GM12864 (cell line): ENCODE measurements at regions not wholly inside any gene's neighbourhood (a gene's known extent, or its start where the extent isn't known, plus 50 kb on each side); places are given as distances from the start of the nearest gene placed in this dataset.

Experiments
- DNase-seq: peaks from one replicate; pipeline ENCODE4 v3.0.0-alpha.2; 2011; ENCODE audit warnings: low read depth
- H3K4me3 ChIP-seq: 2 replicates; pipeline ENCODE4 v1.5.1; 2011; ENCODE audit warnings: mild to moderate bottlenecking, low read depth, low read length, control low read depth
- CTCF ChIP-seq: IDR thresholded peaks from 2 replicates; pipeline ENCODE4 v1.5.1; 2011; ENCODE audit warnings: low read depth, mild to moderate bottlenecking, moderate library complexity, low read length, control low read depth, inconsistent platforms; ENCODE audit errors: missing control alignments

- no peak overlapping the region for H3K4me3 ChIP-seq
- TF ChIP-seq CTCF: no peak
Measured at GRCh38 chr14:71179066-71179465, 271.8 kb downstream of the PCNX1 start.

DNA sequence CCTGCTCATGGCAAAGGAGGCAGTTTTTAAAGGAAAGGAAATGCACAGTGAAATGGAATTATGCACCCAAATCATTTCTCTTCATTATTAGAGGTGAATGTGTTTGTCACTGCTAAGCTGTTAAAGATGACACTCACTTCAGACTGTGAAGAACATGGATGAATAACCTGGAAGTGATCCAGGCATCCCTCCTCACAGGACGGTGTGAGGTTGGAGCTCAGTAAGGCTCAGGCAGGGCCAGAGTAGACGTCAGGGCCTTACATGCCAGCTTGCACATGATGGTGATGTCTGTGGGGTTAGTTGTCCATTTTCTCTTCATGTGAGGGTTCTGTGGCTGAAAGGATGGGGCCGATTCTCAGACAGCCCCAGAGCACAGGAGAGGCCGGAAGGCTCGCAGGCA, 273.1 kb downstream of the PCNX1 start:
- H3K4me3 ChIP-seq: no peak overlapping the region
- no peak for DNase-seq
- TF ChIP-seq CTCF: no peak

More at GRCh38 chr14:71179066-71179465, 271.8 kb downstream of the PCNX1 start:
- no peak for DNase-seq

- TF ChIP-seq CTCF: no peak
Measured at GRCh38 chr14:71181215-71182003, 274.1 kb downstream of the PCNX1 start.

GRCh38 chr14:71183876-71184689, 276.8 kb downstream of the PCNX1 start:
- H3K4me3 ChIP-seq: no peak overlapping the region
- no peak for TF ChIP-seq CTCF
- DNase-seq: no peak

More at GRCh38 chr14:71181215-71182003, 274.1 kb downstream of the PCNX1 start:
- no peak for DNase-seq
- H3K4me3 ChIP-seq: no peak overlapping the region

- no peak for DNase-seq
- TF ChIP-seq CTCF: no peak
- H3K4me3 ChIP-seq: no peak overlapping the region
Measured at GRCh38 chr14:71185637-71186036, 278.4 kb downstream of the PCNX1 start.

- H3K4me3 ChIP-seq: no peak overlapping the region
- no peak for TF ChIP-seq CTCF
- DNase-seq: no peak
Measured at GRCh38 chr14:71187633-71188356, 280.5 kb downstream of the PCNX1 start.
